ENCODE measurements at regions not wholly inside any gene's neighbourhood (a gene's known extent, or its start where the extent isn't known, plus 50 kb on each side); places are given as distances from the start of the nearest gene placed in this dataset.
"Not testable (repeated sequence)": the region's sequence is repeated elsewhere in the genome, so short reads cannot be mapped to it uniquely, and the experiment has no call there.

DNA sequence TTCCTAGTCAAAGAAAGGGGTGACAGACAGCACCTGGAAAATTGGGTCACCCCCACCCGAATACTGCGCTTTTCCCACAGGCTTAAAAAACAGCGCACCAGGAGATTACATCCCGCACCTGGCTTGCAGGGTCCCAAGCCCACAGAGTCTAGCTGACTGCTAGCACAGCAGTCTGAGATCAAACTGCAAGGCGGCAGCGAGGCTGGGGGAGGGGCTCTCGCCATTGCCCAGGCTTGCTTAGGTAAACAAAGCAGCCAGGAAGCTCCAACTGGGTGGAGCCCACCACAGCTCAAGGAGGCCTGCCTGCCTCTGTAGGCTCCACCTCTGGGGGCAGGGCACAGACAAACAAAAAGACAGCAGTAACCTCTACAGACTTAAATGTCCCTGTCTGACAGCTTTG is 792.6 kb downstream of the NTRK3 start:
- TF ChIP-seq, protein P1, sequence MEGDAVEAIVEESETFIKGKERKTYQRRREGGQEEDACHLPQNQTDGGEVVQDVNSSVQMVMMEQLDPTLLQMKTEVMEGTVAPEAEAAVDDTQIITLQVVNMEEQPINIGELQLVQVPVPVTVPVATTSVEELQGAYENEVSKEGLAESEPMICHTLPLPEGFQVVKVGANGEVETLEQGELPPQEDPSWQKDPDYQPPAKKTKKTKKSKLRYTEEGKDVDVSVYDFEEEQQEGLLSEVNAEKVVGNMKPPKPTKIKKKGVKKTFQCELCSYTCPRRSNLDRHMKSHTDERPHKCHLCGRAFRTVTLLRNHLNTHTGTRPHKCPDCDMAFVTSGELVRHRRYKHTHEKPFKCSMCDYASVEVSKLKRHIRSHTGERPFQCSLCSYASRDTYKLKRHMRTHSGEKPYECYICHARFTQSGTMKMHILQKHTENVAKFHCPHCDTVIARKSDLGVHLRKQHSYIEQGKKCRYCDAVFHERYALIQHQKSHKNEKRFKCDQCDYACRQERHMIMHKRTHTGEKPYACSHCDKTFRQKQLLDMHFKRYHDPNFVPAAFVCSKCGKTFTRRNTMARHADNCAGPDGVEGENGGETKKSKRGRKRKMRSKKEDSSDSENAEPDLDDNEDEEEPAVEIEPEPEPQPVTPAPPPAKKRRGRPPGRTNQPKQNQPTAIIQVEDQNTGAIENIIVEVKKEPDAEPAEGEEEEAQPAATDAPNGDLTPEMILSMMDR (IDR thresholded peaks at IDR 0.05) = not testable (repeated sequence)
- TF ChIP-seq, protein P2, sequence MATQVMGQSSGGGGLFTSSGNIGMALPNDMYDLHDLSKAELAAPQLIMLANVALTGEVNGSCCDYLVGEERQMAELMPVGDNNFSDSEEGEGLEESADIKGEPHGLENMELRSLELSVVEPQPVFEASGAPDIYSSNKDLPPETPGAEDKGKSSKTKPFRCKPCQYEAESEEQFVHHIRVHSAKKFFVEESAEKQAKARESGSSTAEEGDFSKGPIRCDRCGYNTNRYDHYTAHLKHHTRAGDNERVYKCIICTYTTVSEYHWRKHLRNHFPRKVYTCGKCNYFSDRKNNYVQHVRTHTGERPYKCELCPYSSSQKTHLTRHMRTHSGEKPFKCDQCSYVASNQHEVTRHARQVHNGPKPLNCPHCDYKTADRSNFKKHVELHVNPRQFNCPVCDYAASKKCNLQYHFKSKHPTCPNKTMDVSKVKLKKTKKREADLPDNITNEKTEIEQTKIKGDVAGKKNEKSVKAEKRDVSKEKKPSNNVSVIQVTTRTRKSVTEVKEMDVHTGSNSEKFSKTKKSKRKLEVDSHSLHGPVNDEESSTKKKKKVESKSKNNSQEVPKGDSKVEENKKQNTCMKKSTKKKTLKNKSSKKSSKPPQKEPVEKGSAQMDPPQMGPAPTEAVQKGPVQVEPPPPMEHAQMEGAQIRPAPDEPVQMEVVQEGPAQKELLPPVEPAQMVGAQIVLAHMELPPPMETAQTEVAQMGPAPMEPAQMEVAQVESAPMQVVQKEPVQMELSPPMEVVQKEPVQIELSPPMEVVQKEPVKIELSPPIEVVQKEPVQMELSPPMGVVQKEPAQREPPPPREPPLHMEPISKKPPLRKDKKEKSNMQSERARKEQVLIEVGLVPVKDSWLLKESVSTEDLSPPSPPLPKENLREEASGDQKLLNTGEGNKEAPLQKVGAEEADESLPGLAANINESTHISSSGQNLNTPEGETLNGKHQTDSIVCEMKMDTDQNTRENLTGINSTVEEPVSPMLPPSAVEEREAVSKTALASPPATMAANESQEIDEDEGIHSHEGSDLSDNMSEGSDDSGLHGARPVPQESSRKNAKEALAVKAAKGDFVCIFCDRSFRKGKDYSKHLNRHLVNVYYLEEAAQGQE (IDR thresholded peaks at IDR 0.05; ENCODE audit: insufficient read depth in 1 of 2, low read depth in 2 of 2, low read length in 1 of 2) = not testable (repeated sequence)
